ENCODE measurements at regions not wholly inside any gene's neighbourhood (a gene's known extent, or its start where the extent isn't known, plus 50 kb on each side); places are given as distances from the start of the nearest gene placed in this dataset.

DNA sequence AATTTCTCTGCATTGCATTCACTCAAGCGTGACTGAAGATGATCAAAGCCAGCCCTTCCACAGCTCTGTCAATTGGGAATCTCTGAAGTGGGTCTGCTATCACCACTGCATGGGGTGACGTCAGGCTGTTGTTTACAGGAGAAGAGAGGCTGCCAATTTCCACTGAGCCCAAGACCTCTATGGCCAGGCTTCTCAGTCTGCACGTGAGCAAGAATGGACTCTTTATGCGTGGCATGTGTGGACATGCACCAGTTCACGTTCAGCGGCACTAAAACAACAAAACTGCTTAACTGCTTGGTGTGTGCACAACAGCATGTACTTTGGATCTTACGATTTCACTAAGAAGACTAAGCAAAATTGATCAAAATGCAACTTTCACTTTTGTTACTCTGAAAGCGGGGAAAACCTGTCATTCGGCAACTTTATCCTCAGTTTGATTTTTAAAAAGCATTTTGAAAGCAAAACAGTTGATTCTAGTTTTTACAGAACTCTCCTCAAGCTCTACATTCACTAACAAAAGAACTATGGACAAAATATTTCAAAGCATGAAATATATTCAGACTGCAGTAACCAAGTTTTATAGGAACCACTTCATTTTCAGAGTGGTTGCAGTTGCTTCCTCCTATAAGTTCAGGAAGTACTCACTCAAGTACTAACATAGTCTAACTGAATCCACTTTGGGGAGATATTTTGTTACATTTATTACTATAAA, 77.0 kb upstream of the SERTAD2 start (continued):
- TF ChIP-seq, protein P1, sequence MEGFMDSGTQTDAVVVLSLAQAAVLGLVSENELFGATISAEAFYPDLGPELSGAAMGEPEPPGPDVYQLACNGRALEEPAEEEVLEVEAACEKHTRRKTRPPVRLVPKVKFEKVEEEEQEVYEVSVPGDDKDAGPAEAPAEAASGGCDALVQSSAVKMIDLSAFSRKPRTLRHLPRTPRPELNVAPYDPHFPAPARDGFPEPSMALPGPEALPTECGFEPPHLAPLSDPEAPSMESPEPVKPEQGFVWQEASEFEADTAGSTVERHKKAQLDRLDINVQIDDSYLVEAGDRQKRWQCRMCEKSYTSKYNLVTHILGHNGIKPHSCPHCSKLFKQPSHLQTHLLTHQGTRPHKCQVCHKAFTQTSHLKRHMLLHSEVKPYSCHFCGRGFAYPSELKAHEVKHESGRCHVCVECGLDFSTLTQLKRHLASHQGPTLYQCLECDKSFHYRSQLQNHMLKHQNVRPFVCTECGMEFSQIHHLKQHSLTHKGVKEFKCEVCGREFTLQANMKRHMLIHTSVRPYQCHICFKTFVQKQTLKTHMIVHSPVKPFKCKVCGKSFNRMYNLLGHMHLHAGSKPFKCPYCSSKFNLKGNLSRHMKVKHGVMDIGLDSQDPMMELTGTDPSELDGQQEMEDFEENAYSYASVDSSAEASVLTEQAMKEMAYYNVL (CRISPR knock-in tag; IDR thresholded peaks at IDR 0.05; ENCODE audit: borderline replicate concordance): peak; percentile 82; the same call in 1 of the 2 replicates
- TF ChIP-seq ISL2 (CRISPR knock-in tag; IDR thresholded peaks at IDR 0.05) (peak; percentile 87; the same call in 1 of the 2 replicates), ZBTB21 (CRISPR knock-in tag; IDR thresholded peaks at IDR 0.05) (peak; percentile 71), NCOA2 (CRISPR knock-in tag; IDR thresholded peaks at IDR 0.05) (peak; percentile 88), ZC3H13 (CRISPR knock-in tag; IDR thresholded peaks at IDR 0.05) (no peak), KDM2A (CRISPR knock-in tag; IDR thresholded peaks at IDR 0.05; ENCODE audit: borderline replicate concordance, low read depth) (peak; percentile 71), NR2F1 (CRISPR knock-in tag; IDR thresholded peaks at IDR 0.05) (peak in 1 of 2 experiments; percentile 45; a peak in 1 of 4 replicates), ZNF713 (CRISPR knock-in tag; IDR thresholded peaks at IDR 0.05) (no peak), MTF1 (CRISPR knock-in tag; IDR thresholded peaks at IDR 0.05) (no peak), ZNF225 (CRISPR knock-in tag; IDR thresholded peaks at IDR 0.05) (no peak), ZNF44 (CRISPR knock-in tag; IDR thresholded peaks at IDR 0.05) (0 out of 2 replicates have a peak, but pooled peaks have one; percentile 64), CHD4 (IDR thresholded peaks at IDR 0.05; ENCODE audit: borderline replicate concordance, low read length) (no peak), HNRNPK (IDR thresholded peaks at IDR 0.05; ENCODE audit: low read depth, low read length, poor library complexity, severe bottlenecking) (no peak), HNRNPL (IDR thresholded peaks at IDR 0.05; ENCODE audit: low read depth, low read length) (no peak), BCLAF1 (IDR thresholded peaks at IDR 0.05) (no peak), POLR2AphosphoS5 (IDR thresholded peaks at IDR 0.05; ENCODE audit: low read depth, low read length) (no peak; the same call in 1 of the 2 replicates), ARID2 (CRISPR knock-in tag; IDR thresholded peaks at IDR 0.05; ENCODE audit: borderline replicate concordance) (no peak), ZNF572 (CRISPR knock-in tag; IDR thresholded peaks at IDR 0.05) (no peak), STAT6 (CRISPR knock-in tag; IDR thresholded peaks at IDR 0.05; ENCODE audit: borderline replicate concordance) (peak; percentile 95; the same call in 1 of the 2 replicates)
- TF ChIP-seq, protein P2, sequence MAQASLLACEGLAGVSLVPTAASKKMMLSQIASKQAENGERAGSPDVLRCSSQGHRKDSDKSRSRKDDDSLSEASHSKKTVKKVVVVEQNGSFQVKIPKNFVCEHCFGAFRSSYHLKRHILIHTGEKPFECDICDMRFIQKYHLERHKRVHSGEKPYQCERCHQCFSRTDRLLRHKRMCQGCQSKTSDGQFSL (CRISPR knock-in tag; IDR thresholded peaks at IDR 0.05): no peak
- TF ChIP-seq, protein P3, sequence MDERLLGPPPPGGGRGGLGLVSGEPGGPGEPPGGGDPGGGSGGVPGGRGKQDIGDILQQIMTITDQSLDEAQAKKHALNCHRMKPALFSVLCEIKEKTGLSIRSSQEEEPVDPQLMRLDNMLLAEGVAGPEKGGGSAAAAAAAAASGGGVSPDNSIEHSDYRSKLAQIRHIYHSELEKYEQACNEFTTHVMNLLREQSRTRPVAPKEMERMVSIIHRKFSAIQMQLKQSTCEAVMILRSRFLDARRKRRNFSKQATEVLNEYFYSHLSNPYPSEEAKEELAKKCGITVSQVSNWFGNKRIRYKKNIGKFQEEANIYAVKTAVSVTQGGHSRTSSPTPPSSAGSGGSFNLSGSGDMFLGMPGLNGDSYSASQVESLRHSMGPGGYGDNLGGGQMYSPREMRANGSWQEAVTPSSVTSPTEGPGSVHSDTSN (CRISPR knock-in tag; IDR thresholded peaks at IDR 0.05): no peak

Measured in HepG2 (cell line).